IMR-90 (cell line): ENCODE measurements at regions not wholly inside any gene's neighbourhood (a gene's known extent, or its start where the extent isn't known, plus 50 kb on each side); places are given as distances from the start of the nearest gene placed in this dataset.

Experiments used
- ATAC-seq: fragments of 200-7000 bp; cut with Tn5 transposase; 2 replicates; pipeline ENCODE4 v1.9.1; 2020; ENCODE audit warnings: low read depth, mild to moderate bottlenecking, moderate library complexity
- BruUV-seq: library from RNA; stranded (reverse); fragments of 400-500 nt; replicated peaks from 2 replicates; lab custom pipeline; 2021; lab: Mats Ljungman, UMichigan
- CTCF ChIA-PET: fragments of 300-600 bp; formaldehyde crosslinking; extraction: SDS; loops from one replicate; lab custom pipeline; 2021; ENCODE audit warnings: antibody characterized with exemption; lab: Yijun Ruan, JAX
- POLR2A ChIA-PET: fragments of 300-600 bp; sonication (Branson Sonifier 250); formaldehyde crosslinking; loops from one replicate; lab custom pipeline; 2022; ENCODE audit warnings: antibody characterized with exemption; ENCODE audit not compliant: unreplicated experiment; lab: Charles Lee
- DNase-seq: peaks from one replicate; pipeline ENCODE4 v3.0.0; 2013
- H2AFZ ChIP-seq: replicated peaks from 2 replicates; pipeline ENCODE3; 2013; ENCODE audit warnings: low read length, mild to moderate bottlenecking; ENCODE audit not compliant: poor library complexity
- H2AK5ac ChIP-seq: 2 replicates; pipeline ENCODE4 v1.6.1; 2013; ENCODE audit warnings: low read depth, low read length, inconsistent platforms
- H2AK9ac ChIP-seq: replicated peaks from 2 replicates; pipeline ENCODE3; 2013; ENCODE audit warnings: mild to moderate bottlenecking, low read depth, low read length, moderate library complexity; ENCODE audit not compliant: poor library complexity
- H2BK120ac ChIP-seq: 2 replicates; pipeline ENCODE4 v1.6.1; 2013; ENCODE audit warnings: low read depth, low read length, inconsistent platforms
- H2BK15ac ChIP-seq: 3 replicates; pipeline ENCODE4 v1.6.1; 2013; ENCODE audit warnings: low read depth, low read length, inconsistent platforms
- H2BK20ac ChIP-seq: 2 replicates; pipeline ENCODE4 v1.6.1; 2013; ENCODE audit warnings: low read depth, mild to moderate bottlenecking, inconsistent platforms, low read length, moderate library complexity
- H2BK5ac ChIP-seq: 2 replicates; pipeline ENCODE4 v1.6.1; 2013; ENCODE audit warnings: mild to moderate bottlenecking, low read depth, low read length, inconsistent platforms; ENCODE audit not compliant: poor library complexity, severe bottlenecking
- H3K14ac ChIP-seq: replicated peaks from 2 replicates; pipeline ENCODE4 v1.6.1; 2013; ENCODE audit warnings: low read depth, low read length, inconsistent platforms
- H3K18ac ChIP-seq: 2 replicates; pipeline ENCODE4 v1.6.1; 2013; ENCODE audit warnings: low read depth, low read length, control low read depth
- H3K23ac ChIP-seq: 2 replicates; pipeline ENCODE4 v1.6.1; 2013; ENCODE audit warnings: low read depth, low read length, inconsistent platforms
- H3K27ac ChIP-seq: 2 replicates; pipeline ENCODE4 v1.5.1; 2013; ENCODE audit warnings: mild to moderate bottlenecking, control low read depth, low read length; ENCODE audit not compliant: insufficient read depth
- H3K27me3 ChIP-seq: 2 replicates; pipeline ENCODE4 v1.6.1; 2013; ENCODE audit warnings: low read length; ENCODE audit not compliant: control insufficient read depth, insufficient read depth
- H3K36me3 ChIP-seq: 2 replicates; pipeline ENCODE4 v1.6.1; 2013; ENCODE audit warnings: low read length, mixed read lengths; ENCODE audit not compliant: control insufficient read depth, insufficient read depth
- H3K4ac ChIP-seq: 2 replicates; pipeline ENCODE4 v1.6.1; 2013; ENCODE audit warnings: low read depth, low read length, inconsistent platforms
- H3K4me1 ChIP-seq: 2 replicates; pipeline ENCODE4 v1.6.1; 2013; ENCODE audit warnings: low read length, mixed read lengths; ENCODE audit not compliant: control insufficient read depth, insufficient read depth
- H3K4me2 ChIP-seq: 2 replicates; pipeline ENCODE4 v1.6.1; 2013; ENCODE audit warnings: low read depth, mild to moderate bottlenecking, control low read depth, low read length, moderate library complexity
- H3K4me3 ChIP-seq: 2 replicates; pipeline ENCODE4 v1.5.1; 2013; ENCODE audit warnings: low read depth, mild to moderate bottlenecking, control low read depth, low read length, moderate library complexity; ENCODE audit not compliant: insufficient read depth
- H3K56ac ChIP-seq: 2 replicates; pipeline ENCODE4 v1.6.1; 2013; ENCODE audit warnings: low read length, inconsistent platforms; ENCODE audit not compliant: insufficient read depth; ENCODE audit errors: extremely low read depth
- H3K79me1 ChIP-seq, 2 experiments: 2 replicates each; pipeline ENCODE4 v1.6.1; 2013; ENCODE audit warnings: low read length in 2 of 2, inconsistent platforms in 1 of 2, low read depth in 1 of 2
- H3K9ac ChIP-seq: 2 replicates; pipeline ENCODE4 v1.6.1; 2013; ENCODE audit warnings: low read depth, low read length, control low read depth
- H3K9me1 ChIP-seq: 2 replicates; pipeline ENCODE4 v1.6.1; 2013; ENCODE audit warnings: low read length, inconsistent platforms; ENCODE audit not compliant: insufficient read depth
- H3K9me3 ChIP-seq: 2 replicates; pipeline ENCODE4 v1.6.1; 2013; ENCODE audit warnings: low read length; ENCODE audit not compliant: control insufficient read depth, insufficient read depth
- H4K20me1 ChIP-seq: 2 replicates; pipeline ENCODE4 v1.6.1; 2013; ENCODE audit warnings: low read length, inconsistent platforms; ENCODE audit not compliant: insufficient read depth
- H4K5ac ChIP-seq: 2 replicates; pipeline ENCODE4 v1.6.1; 2013; ENCODE audit warnings: mild to moderate bottlenecking, low read depth, low read length, control low read depth
- H4K8ac ChIP-seq, 2 experiments: 2 replicates each; pipeline ENCODE4 v1.6.1; 2013; ENCODE audit warnings: low read depth in 2 of 2, low read length in 2 of 2, control low read depth in 1 of 2, inconsistent platforms in 1 of 2
- H4K91ac ChIP-seq: 2 replicates; pipeline ENCODE4 v1.6.1; 2013; ENCODE audit warnings: low read depth, low read length, inconsistent platforms; ENCODE audit not compliant: insufficient read depth
- BHLHE40 ChIP-seq: fragments of 150-350 bp; IDR thresholded peaks from 2 replicates; pipeline ENCODE4 v1.6.1; 2016; ENCODE audit warnings: mild to moderate bottlenecking, low read depth, low read length
- CEBPB ChIP-seq: IDR thresholded peaks from 2 replicates; pipeline ENCODE4 v1.6.1; 2012; ENCODE audit warnings: low read depth, low read length, improper control_type of control experiment
- CHD1 ChIP-seq: IDR thresholded peaks from 2 replicates; pipeline ENCODE4 v1.6.1; 2012; ENCODE audit warnings: low read depth, low read length, improper control_type of control experiment
- FOS ChIP-seq: fragments of 150-350 bp; IDR thresholded peaks from 2 replicates; pipeline ENCODE4 v1.6.1; 2016; ENCODE audit warnings: low read depth, low read length
- MAFK ChIP-seq: IDR thresholded peaks from 2 replicates; pipeline ENCODE4 v1.6.1; 2012; ENCODE audit warnings: low read depth, low read length, improper control_type of control experiment
- MAZ ChIP-seq: IDR thresholded peaks from 2 replicates; pipeline ENCODE4 v1.6.1; 2012; ENCODE audit warnings: low read depth, mild to moderate bottlenecking, low read length, improper control_type of control experiment, moderate library complexity, borderline replicate concordance
- MXI1 ChIP-seq: IDR thresholded peaks from 2 replicates; pipeline ENCODE4 v1.6.1; 2012; ENCODE audit warnings: low read depth, mild to moderate bottlenecking, low read length, moderate library complexity, borderline replicate concordance
- POLR2A ChIP-seq: IDR thresholded peaks from 2 replicates; pipeline ENCODE4 v1.6.1; 2012; ENCODE audit warnings: mild to moderate bottlenecking, low read depth, low read length
- RAD21 ChIP-seq: IDR thresholded peaks from 2 replicates; pipeline ENCODE4 v1.6.1; 2012; ENCODE audit warnings: low read length, improper control_type of control experiment
- RCOR1 ChIP-seq: IDR thresholded peaks from 2 replicates; pipeline ENCODE4 v1.6.1; 2012; ENCODE audit warnings: mild to moderate bottlenecking, low read length, improper control_type of control experiment; ENCODE audit not compliant: insufficient replicate concordance
- RFX5 ChIP-seq: IDR thresholded peaks from 2 replicates; pipeline ENCODE4 v1.8.0; 2012; ENCODE audit warnings: low read depth, mild to moderate bottlenecking, low read length, moderate library complexity
- SMC3 ChIP-seq: fragments of 150-350 bp; IDR thresholded peaks from 2 replicates; pipeline ENCODE4 v1.6.1; 2016; ENCODE audit warnings: low read depth, mild to moderate bottlenecking, antibody characterized with exemption, low read length, moderate library complexity
- USF2 ChIP-seq: fragments of 150-350 bp; IDR thresholded peaks from 2 replicates; pipeline ENCODE4 v1.6.1; 2017; ENCODE audit warnings: mild to moderate bottlenecking, antibody characterized with exemption, low read length, low read depth
- WGBS, 2 experiments: methylation state at CpG; one replicate each; pipeline versions ENCODE4 v1.1.5 to v1.1.7; 2013; ENCODE audit warnings: missing lambda C conversion rate in 2 of 2; ENCODE audit not compliant: insufficient read length in 1 of 2; ENCODE audit errors: extremely low coverage in 2 of 2; 5-methylcytosine and 5-hydroxymethylcytosine counted together
- dilution Hi-C: fragments of 300-500 bp; cut with HindIII; formaldehyde crosslinking; loops from one replicate; pipeline ENCODE4 v1.14.3; 2018; ENCODE audit warnings: low sequenced_read_pairs; ENCODE audit not compliant: unreplicated experiment
- in situ Hi-C: fragments of 300-500 bp; cut with MboI; formaldehyde crosslinking; loops from 3 replicates; pipeline ENCODE4 v1.14.3; 2019; ENCODE audit warnings: low sequenced_read_pairs, inconsistent platforms, mixed read lengths
- intact Hi-C: fragments of 100-400 bp; cut with micrococcal nuclease; formaldehyde crosslinking; loops from 2 replicates; pipeline ENCODE4 v1.10.0; 2022
- TF ChIP-seq, protein P1 (sequence below): fragments of 150-350 bp; IDR thresholded peaks from 2 replicates; pipeline ENCODE4 v1.6.1; 2016; ENCODE audit warnings: low read depth, mild to moderate bottlenecking, low read length, moderate library complexity, borderline replicate concordance

GRCh38 chr6:169372589-169372988 lies 118.9 kb upstream of the THBS2 start:
- Histone ChIP-seq H2BK20ac (no peak overlapping the region), H3K27ac (no peak overlapping the region), H4K8ac (no peak overlapping the region), H2BK5ac (peak overlapping the region; percentile 95), H3K14ac (no peak overlapping the region), H2AK5ac (no peak overlapping the region), H2AK9ac (peak overlapping the region; percentile 42), H3K4ac (no peak overlapping the region), H2BK15ac (no peak overlapping the region), H3K27me3 (no peaks in the 10 kb centered on the region), H3K56ac (no peak overlapping the region), H3K23ac (no peak overlapping the region), H3K9me1 (peaks cover 4% of the 10 kb centered on the region), H2BK120ac (no peak overlapping the region), H3K9me3 (peaks cover 15% of the 10 kb centered on the region), H4K20me1 (no peaks in the 10 kb centered on the region), H3K79me1 (no peaks in the 10 kb centered on the region), H3K9ac (no peak overlapping the region), H4K5ac (no peak overlapping the region), H3K36me3 (no peaks in the 10 kb centered on the region), H3K4me2 (no peak overlapping the region), H3K4me1 (peaks cover 3% of the 10 kb centered on the region; the same call in 1 of the 2 replicates), H3K4me3 (no peak overlapping the region), H2AFZ (no peak overlapping the region), H4K91ac (no peak overlapping the region), H3K18ac (no peak overlapping the region)
- in situ Hi-C loops (no loop called here), intact Hi-C loops (loop anchor here (5.0 kb wide), 1 partner anchor 120 kb away; the partner anchor contains the start of gene THBS2), dilution Hi-C loops (no loop called here)
- WGBS, 2 experiments: 83% methylated on average over 2 of the region's 5 CpGs; no CpG with 5 or more reads in 1 of the 2 experiments
- ChIA-PET POLR2A (no interaction called here), CTCF (no interaction called here)
- TF ChIP-seq POLR2A (no peak), MAZ (no peak), RFX5 (no peak), CHD1 (no peak), USF2 (no peak), MXI1 (no peak), MAFK (no peak), SMC3 (no peak), CEBPB (no peak), BHLHE40 (no peak), FOS (no peak), RCOR1 (no peak), RAD21 (no peak)
- TF ChIP-seq, protein P1, sequence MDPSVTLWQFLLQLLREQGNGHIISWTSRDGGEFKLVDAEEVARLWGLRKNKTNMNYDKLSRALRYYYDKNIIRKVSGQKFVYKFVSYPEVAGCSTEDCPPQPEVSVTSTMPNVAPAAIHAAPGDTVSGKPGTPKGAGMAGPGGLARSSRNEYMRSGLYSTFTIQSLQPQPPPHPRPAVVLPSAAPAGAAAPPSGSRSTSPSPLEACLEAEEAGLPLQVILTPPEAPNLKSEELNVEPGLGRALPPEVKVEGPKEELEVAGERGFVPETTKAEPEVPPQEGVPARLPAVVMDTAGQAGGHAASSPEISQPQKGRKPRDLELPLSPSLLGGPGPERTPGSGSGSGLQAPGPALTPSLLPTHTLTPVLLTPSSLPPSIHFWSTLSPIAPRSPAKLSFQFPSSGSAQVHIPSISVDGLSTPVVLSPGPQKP: no peak
- no peak for ATAC-seq
- BruUV-seq: no TSS peak
- no peak for DNase-seq
